Lower leg skin (tissue), 3 donors: ENCODE measurements at regions not wholly inside any gene's neighbourhood (a gene's known extent, or its start where the extent isn't known, plus 50 kb on each side); places are given as distances from the start of the nearest gene placed in this dataset.

Experiments
- POLR2A ChIP-seq, 2 donors: fragments of 450-650 bp; IDR thresholded peaks; one replicate each; pipeline ENCODE4 v1.6.1; 2016 to 2017; ENCODE audit warnings: antibody characterized with exemption in 2 of 2, mild to moderate bottlenecking in 1 of 2, moderate library complexity in 1 of 2
- TF ChIP-seq, protein P1 (sequence below), 3 donors: fragments of 450-650 bp; IDR thresholded peaks; one replicate each; pipeline ENCODE4 v1.5.1; 2016; ENCODE audit warnings: antibody characterized with exemption in 3 of 3, mild to moderate bottlenecking in 3 of 3, moderate library complexity in 2 of 3

DNA sequence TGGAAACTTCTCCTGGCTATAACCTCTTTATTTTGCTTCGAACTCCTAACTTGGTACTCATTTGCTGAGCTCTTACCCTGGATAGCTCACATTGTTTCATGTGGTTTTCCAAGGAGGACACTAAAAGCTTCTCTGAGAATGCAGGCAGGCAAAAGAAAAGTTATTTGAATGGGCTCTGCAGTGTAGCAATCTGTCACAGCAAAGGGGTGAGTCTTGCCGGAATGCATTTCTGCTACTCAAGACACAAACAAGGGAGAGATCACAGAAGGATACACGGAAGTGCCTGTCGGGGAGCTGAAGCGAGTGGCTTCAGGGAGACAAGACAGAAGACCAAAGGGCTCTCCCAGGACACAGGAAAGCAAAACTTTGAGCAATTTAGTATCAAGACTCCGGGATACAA lies 265.4 kb downstream of the SS18 start:
- TF ChIP-seq, protein P1, sequence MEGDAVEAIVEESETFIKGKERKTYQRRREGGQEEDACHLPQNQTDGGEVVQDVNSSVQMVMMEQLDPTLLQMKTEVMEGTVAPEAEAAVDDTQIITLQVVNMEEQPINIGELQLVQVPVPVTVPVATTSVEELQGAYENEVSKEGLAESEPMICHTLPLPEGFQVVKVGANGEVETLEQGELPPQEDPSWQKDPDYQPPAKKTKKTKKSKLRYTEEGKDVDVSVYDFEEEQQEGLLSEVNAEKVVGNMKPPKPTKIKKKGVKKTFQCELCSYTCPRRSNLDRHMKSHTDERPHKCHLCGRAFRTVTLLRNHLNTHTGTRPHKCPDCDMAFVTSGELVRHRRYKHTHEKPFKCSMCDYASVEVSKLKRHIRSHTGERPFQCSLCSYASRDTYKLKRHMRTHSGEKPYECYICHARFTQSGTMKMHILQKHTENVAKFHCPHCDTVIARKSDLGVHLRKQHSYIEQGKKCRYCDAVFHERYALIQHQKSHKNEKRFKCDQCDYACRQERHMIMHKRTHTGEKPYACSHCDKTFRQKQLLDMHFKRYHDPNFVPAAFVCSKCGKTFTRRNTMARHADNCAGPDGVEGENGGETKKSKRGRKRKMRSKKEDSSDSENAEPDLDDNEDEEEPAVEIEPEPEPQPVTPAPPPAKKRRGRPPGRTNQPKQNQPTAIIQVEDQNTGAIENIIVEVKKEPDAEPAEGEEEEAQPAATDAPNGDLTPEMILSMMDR (IDR thresholded peaks at IDR 0.05), result no peak
- TF ChIP-seq POLR2A (IDR thresholded peaks at IDR 0.05), result no peak
